ENCODE measurements at regions not wholly inside any gene's neighbourhood (a gene's known extent, or its start where the extent isn't known, plus 50 kb on each side); places are given as distances from the start of the nearest gene placed in this dataset.

DNA sequence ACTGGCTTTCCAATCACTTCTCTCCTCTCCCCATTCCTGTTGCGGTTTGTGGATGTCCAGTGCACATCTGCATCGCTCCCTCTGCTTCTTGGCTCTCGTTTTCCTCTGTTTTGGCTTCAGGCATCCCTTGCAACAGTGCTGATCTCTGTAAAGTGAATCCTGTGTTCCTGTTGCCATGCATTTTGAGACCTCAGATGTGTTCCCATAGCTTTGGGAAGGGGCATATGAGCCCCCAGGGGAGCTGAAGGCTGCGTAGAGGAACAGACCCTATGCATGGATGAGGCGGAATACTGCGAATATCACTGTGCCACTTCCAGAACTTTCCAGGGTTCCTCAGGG, 168.4 kb upstream of the HAAO start:
- in situ Hi-C loops (cut with HindIII; ENCODE audit: low pct_unique_long_range_greater_than_20kb, low sequenced_read_pairs): no loop called here
- DNase-seq (ENCODE audit: low read depth, low spot score): no peak

DNA sequence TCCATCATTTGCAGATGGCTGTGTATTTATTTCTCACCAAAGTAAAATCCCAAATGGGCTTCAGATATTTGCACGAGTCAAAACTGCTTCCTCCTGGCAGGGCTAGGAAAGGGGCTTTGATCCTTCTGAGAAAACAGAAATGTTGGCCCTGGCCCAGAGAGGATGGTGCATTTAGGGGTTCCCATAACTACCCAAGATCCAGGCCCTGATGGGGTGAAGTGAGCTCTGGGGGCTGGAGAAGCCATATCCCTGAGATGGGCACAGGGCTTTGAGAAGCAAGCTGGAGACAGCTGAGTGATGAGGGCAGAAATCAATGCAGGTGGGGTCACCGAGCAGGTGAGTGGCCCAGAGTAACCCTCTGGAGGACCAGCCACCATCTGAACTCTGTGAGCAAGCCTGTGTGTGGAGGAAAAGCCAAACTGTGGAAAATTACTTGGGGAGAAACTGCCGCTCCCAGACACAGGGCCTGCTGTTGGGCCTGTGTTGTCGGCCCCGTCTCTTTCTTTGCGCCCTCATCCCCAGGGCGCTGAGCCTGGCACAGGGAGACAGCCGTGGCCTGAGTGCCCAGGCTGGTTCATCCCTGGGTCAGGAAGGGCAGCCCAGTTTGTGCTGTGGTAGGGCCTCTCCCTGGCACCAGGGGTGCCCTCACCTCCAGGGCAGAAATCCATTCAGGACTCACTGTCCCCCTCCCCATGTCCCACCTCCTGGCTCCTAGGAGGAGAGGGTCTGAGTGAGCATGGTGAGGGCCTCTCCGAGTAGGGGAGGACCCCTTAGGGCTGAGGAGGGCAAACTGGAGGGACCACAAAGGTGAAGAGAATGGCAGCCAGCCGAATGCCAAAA, 167.8 kb upstream of the HAAO start:
- no peak for DNase-seq (ENCODE audit: low read depth, low spot score)
- in situ Hi-C loops (cut with HindIII; ENCODE audit: low pct_unique_long_range_greater_than_20kb, low sequenced_read_pairs): no loop called here

DNA sequence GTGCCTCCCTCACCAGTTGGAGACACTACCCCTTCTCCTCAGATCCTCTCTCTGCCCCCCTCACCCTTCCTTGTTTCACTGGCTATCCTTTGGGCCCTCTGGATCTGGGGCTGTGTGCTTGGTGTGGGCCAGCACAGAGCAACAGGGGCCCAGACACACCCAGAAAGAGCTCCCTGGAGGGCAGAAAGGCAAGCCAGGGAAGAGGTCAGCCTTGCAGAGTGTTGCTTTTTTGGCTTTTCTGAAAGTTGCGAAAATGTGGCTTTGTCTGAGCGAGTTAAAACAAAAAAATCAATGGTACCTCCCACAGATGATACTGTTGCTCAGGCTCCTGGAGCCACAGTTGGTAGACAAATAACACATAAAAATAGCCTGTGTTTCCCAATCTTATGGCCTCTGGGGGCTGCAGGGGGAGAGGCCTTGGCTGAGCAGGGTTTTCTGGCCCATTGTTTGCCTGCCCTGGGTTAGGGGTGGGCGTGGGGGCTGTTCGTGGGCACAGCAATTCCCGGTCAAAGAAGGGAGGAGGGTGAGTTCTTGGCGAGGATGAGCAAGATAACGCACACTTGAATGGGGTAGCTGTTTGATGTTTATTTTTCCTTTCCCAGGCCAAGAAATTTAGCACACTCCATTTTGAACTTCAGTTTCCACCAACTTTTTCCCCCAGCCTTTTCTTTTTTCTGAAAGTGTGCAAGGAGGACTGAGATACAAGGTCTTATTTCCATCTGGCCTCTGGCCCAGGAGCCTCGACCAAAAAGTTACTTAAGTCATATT, 167.0 kb upstream of the HAAO start:
- in situ Hi-C loops (cut with HindIII; ENCODE audit: low pct_unique_long_range_greater_than_20kb, low sequenced_read_pairs): no loop called here
- no peak for DNase-seq (ENCODE audit: low read depth, low spot score)

DNA sequence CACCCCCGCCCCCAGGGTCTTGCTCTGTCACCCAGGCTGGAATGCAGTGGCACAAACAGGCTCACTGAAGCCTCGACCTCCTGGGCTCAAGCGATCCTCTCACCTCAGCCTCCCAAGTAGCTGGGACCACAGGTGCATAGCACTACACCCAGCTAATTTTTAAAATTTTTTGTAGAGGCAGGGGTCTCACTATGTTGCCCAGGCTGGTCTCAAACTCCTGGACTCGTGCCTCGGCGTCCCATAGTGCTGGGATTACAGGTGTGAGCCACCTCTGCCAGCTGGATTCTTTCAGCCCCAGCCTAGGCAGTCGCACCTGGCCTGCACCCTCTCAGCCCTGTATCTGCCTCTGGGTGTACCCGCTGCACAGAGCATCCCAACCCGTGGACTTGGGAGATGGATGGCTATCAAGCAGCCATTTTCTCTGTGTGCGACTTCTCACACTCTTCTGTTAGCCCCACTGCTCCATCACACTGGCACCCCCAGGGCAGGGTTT, 166.4 kb upstream of the HAAO start:
- no peak for DNase-seq (ENCODE audit: low read depth, low spot score)
- in situ Hi-C loops (cut with HindIII; ENCODE audit: low pct_unique_long_range_greater_than_20kb, low sequenced_read_pairs): no loop called here

DNA sequence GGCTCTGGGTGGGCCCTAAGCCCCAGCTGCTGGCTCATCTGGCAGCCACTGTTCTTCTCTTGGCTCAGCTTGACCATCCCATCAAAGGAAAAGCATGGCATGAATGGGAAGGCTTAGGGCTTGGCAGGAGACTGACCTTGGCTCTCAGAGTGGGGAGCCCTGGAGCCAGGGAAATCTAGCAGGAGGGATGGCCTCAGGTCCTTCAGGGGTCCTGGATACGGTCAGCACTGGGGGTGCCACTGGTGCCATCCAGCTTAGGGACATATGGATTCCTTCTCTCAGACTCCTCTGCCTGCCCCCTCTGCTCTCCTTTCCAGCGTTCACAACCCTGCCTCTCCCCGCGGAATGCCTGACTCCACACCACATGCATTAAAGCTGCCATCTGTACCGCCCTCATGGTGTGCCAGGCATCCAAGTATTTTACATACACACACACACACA, 165.5 kb upstream of the HAAO start:
- in situ Hi-C loops (cut with HindIII; ENCODE audit: low pct_unique_long_range_greater_than_20kb, low sequenced_read_pairs): no loop called here
- no peak for DNase-seq (ENCODE audit: low read depth, low spot score)

DNA sequence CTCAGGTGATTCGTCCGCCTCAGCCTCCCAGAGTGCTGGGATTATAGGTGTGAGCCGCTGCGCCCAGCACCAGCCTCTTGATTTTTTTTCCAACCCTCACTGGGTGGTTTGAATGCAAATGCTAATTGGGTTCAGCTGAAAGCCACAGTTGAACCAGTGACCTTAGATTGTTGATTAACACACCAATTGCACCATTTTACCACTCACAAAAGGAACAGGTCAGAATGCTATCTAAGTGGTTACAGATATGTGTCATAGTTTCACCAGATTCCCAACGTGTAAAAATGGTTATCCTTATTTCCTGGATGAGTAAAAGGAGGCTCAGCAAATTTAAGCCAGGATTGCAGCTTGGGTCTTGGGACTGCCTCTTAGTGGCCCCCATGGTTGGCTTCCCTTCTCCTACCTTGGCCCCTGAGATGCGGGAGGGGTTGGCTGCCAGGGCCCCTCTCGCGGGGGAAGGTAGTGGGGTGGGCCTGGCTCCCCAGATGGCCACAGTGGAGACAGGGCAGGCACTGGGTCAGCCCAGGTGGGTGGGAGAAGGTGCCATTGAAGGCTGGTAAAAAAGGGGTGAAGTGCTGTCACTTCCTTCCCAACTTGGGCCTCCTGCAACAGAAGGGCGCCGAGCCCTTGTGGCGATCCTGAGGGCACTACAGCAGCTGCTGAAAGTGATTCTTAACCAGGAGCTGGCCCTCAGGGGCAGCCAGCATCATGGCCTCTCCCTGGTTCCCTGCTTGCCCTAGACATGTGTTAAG, 164.9 kb upstream of the HAAO start:
- no peak for DNase-seq (ENCODE audit: low read depth, low spot score)
- in situ Hi-C loops (cut with HindIII; ENCODE audit: low pct_unique_long_range_greater_than_20kb, low sequenced_read_pairs): no loop called here

DNA sequence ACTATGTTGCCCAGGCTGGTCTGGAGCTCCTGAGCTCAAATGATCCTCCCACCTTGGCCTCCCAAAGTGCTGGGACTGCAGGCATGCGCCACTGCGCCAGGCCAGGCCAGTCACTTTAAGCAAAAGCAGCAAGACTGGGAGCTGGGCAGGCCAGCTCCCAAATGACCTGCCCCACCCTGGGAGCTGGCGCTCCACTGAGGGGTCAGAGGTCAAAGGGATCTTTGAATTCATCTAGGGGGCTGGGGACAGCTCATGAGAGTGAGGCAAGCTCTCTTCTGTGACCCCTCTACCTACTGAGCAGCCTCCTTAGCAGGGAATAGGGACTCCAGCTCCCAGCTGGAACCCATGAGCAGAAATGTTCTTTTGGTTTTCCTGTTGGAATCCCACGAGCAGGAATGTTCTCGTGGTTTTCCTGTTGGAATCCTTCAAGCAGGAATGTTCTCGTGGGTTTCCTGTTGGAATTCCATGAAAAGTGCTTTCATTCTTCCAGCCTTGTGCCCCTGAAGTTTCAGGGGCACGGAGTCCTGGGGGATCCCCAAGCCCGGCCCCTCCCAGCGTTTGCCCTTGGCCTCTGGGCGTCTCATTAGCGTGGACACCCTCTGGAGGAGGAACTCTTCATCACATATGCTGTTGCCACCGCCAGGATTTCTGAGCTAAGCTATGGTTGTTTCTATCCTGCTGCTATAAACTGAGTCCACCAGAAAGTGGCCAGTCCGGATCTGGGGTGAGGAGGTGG, 162.0 kb upstream of the HAAO start:
- peak; percentile 33 for DNase-seq (ENCODE audit: low read depth, low spot score)
- in situ Hi-C loops (cut with HindIII; ENCODE audit: low pct_unique_long_range_greater_than_20kb, low sequenced_read_pairs): no loop called here

DNA sequence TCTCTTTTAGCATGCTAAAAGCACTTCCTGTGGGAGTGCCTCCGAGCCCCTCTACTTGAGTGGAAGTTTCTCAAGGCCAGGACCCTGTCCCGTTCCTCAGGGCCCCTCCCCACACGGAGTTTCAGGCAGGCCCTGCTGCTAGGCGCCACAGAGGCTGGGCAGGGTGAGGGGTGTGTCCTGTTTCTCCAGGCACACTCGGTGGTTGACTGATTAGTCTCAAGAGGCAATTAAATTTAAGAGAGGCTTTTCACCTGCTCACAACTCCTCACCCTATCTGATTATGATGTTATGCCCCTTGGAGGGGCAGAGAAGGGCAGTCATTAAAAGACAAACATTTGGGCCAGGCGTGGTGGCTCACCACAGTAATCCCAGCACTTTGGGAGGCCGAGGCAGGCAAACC, 160.8 kb upstream of the HAAO start:
- in situ Hi-C loops (cut with HindIII; ENCODE audit: low pct_unique_long_range_greater_than_20kb, low sequenced_read_pairs): no loop called here
- no peak for DNase-seq (ENCODE audit: low read depth, low spot score)

DNA sequence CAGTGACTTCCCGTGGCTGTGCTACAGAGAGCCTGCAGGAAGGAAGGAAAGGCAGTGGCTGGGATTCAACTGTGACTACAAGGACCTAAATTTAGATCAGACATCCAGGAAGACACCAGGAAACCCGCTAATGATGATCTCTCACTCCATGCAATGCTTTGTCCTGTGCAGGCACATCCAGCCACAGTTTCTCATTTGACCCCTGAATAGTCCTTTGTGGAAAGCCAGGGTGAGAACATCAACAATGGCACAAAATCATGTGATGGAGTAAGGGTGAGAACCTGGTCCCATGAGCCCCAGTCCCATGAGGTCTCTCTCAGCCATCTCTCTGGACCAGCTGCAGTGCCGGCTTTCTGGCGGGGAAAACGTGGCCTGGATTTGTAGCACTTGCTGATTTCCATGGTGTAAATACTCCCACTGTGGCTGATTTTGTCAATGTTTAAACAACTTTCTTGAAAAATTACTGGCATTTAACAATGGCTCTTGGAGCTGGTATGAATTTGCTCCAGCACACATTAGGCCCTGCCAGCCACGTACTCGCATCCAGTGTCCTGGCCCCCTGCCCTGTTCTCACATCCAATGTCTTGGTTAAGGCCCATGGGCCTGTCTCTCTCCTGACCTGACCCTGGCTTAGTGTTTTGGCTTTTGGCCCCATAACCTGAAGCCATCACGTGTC, 159.0 kb upstream of the HAAO start:
- peak; percentile 60 for DNase-seq (ENCODE audit: low read depth, low spot score)
- in situ Hi-C loops (cut with HindIII; ENCODE audit: low pct_unique_long_range_greater_than_20kb, low sequenced_read_pairs): no loop called here

DNA sequence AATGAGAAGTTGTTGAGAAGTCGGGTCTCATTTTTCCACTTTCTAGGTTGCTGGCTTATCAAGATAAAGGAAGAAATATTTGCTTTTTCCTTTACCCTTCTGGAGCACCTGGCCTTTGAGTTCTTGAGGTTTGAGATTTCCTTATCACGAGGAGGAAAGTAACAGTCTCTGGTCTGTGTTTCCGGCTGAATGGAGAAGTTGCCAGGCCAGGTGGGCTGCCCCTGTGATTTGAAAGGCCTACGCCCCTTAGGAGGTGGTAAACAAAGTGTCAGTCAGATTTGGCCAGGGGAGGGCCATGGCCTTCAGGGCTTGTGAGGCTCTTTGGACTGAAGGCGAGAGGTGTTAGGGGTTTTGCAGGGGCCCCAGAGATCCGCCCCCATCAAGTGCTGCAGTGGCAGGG, 156.7 kb upstream of the HAAO start:
- in situ Hi-C loops (cut with HindIII; ENCODE audit: low pct_unique_long_range_greater_than_20kb, low sequenced_read_pairs): no loop called here
- no peak for DNase-seq (ENCODE audit: low read depth, low spot score)

DNA sequence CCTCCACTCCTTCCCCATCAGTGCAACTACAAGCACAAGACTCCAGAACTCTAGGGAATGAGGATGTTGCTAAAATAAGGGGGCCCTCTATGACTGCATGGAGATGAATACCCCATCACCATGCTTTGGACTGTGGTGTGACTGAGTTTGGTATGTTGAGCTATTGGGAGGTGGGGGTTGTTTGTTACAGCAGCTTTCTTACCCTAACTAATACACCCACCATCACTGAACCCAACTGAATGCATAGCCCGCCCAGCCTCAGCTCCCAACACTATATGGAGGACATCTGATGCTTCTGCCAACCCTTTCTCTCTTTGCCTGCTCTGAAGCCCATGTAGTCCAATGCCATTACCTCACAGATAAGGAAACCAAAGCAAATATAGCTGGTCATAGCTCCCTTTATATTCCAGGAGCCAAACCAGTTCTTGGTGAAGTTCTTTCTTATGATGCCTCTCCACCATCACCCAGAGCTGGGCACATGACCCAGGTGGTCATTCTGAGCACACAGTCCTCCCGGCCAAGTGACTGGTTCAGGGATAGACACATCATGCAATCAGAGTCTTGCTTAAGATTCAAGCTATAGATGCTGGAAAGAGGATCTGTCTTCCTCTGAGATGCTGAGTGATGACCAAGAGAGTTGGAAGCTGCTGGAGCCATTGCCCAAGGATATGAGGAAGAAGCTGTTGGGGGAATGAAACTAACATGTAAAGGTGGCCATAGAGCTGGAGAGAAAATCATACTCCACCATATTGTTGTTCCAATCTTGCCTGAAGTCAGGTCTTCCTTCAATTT, 155.6 kb upstream of the HAAO start:
- in situ Hi-C loops (cut with HindIII; ENCODE audit: low pct_unique_long_range_greater_than_20kb, low sequenced_read_pairs): no loop called here
- DNase-seq (ENCODE audit: low read depth, low spot score): no peak

DNA sequence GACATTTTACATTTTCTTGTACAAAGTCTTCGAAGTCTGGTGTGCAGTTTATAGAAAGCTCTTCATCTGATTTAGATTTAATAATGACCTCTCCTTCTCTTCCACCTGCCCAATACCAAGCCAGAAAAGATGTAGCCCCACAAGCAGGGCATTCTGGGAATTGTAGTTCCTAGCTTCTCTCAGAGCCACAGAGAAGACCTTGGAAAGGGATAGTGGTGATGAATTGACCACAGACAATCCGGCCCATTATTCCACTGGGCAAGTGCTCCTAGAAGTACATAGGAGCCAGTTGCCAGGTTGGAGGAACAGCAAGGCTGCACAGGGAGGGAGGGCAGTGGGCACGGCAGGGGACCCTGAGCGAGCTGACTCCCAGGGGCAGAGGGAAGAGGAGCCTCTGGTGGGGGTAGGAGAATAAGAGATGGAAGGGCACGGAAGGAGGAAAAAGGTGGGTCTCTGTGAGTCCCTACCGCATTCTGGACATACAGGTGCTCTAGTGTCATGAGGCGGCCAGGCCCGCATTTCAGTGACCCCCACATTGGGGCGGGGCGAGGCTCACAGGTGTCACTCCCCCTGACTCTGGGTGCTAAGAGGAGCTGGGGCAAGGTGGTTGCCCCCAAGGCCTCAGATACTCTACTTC, 152.5 kb upstream of the HAAO start:
- in situ Hi-C loops (cut with HindIII; ENCODE audit: low pct_unique_long_range_greater_than_20kb, low sequenced_read_pairs): no loop called here
- peak; percentile 88 for DNase-seq (ENCODE audit: low read depth, low spot score)

DNA sequence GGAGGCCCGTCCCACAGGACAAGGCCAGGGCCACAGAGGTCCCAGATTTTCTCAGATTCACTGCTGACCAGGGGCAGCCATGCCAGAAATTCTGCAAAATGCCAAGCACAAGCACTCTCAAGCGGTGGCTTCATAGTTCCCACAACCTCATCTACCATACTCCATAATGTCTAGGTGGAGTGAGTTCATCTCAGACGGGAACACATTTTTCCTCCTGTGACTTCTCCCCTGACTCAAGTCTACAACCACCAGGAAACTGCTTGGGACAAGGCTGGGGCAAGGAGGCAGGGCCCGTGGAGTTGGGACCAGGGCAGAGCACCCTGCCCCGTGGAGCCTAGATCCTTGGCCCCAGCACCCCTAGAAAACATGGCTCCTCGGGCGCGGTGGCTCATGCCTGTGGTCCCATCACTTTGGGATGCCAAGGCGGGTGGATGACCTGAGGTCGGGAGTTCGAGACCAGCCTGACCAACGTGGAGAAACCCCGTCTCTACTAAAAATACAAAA, 150.7 kb upstream of the HAAO start:
- in situ Hi-C loops (cut with HindIII; ENCODE audit: low pct_unique_long_range_greater_than_20kb, low sequenced_read_pairs): no loop called here
- no peak for DNase-seq (ENCODE audit: low read depth, low spot score)

DNA sequence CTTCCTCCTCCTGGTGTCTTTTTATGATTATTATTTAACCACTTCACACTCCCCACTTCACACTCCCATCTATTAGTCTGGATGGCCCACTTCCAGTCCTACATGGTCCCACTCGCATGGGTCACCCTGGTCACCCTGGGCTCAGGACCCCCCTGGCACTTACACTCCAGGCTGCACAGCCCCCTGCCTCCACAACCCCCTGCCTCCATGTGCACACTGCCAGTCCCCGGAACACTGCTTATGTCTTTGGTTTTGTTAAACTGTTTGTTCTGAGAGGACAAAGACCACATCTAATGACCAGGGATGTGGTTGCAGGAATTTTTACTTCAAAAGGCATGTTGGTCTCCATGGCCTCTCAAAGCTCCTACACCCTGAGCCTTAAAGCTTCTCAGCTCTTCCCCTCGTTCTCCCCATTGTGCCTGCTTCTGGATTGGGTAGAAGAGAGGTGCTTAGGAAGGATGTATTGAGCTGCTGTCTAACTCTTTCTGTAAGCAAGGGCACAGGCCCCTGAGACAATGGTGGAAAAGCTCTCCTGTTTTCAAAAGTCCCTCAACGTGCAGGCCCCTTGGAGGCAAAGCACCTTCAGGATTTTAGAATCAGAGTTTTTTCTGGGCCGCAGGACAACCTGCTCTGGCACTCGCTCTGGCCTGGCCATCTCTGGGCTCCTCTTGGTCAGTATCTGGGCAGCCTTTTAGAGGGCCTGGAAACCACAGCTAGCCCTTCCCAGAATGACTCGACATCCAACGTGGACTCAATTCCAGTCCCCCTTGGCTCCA, 150.0 kb upstream of the HAAO start:
- in situ Hi-C loops (cut with HindIII; ENCODE audit: low pct_unique_long_range_greater_than_20kb, low sequenced_read_pairs): no loop called here
- DNase-seq (ENCODE audit: low read depth, low spot score): no peak

DNA sequence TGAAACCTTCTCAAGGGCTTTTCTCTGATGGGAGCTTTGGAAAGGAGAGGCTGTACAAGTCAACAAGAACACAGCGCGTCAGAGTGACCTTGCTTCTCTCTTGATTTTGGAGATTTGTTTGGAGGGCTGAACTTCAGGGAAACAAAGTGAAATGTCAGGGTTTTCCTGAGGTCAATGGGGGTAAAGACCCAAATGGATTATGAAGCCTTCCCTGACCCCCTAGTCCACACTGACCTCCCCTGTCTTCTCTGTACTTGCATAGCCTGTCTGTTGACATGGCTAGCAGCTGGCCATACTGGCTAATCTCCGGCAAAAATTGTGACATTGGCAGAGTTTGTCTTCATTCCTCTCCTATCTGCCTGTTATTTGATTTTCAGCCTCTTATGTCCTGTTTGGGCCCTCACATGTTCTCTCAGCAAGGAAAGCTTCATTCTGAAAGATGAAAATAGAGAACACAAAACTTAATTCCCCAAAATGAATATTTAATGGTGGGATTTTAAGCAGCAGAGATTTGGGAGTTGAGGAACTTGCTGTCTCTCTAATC, 149.3 kb upstream of the HAAO start:
- in situ Hi-C loops (cut with HindIII; ENCODE audit: low pct_unique_long_range_greater_than_20kb, low sequenced_read_pairs): no loop called here
- DNase-seq (ENCODE audit: low read depth, low spot score): no peak

Data from SK-MEL-5 (cell line).